SK-MEL-5 (cell line): ENCODE measurements at regions not wholly inside any gene's neighbourhood (a gene's known extent, or its start where the extent isn't known, plus 50 kb on each side); places are given as distances from the start of the nearest gene placed in this dataset.
"Not testable (repeated sequence)": the region's sequence is repeated elsewhere in the genome, so short reads cannot be mapped to it uniquely, and the experiment has no call there.

ENCODE experiments used
- DNase-seq: peaks from one replicate; pipeline ENCODE4 v3.0.0-alpha.2; 2016; ENCODE audit warnings: low read depth, low spot score
- in situ Hi-C: cut with HindIII; loops from 2 replicates; pipeline ENCODE4 v1.10.0; 2016; ENCODE audit warnings: low sequenced_read_pairs, high pct_unique_total_duplicates, low pct_unique_long_range_greater_than_20kb

DNA sequence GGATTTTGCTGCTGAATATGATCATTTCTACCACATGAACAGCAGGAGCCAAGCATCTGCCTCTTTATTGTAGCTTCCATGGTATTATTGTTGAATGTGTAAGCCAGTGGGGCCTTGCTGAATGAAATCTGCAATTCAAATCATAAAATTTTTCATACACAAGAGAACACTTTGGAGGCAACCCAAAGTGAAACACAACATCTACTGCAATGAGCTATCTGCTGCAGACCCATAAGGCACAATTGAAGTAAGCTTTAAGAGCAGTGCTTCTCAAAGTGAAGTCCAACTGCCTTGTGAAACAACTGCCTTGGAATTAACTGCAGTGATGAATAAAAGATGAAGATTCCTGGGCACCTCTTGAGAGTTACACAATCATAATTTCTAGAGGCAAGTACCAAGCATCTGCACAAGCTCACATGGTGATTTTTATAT lies 626.3 kb upstream of the INTU start:
- in situ Hi-C loops = no loop called here
- no peak for DNase-seq

DNA sequence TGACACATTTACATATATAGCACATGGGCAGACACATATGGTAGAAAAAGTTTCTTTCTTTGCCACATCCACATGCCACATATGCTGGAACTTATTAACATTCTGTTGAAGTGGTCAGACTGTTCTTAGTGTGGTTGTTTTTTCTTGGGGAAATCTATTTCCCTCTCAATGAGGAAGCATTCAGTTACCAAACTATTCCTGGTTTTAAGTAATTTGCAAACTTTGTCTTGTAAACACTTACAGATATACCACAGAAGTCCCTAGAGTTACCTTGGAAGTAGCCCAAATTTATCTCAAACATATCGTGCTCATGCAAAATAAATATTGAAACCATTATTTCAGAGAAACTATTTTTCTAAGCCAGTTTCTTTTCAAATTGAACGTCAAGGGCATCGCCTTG lies 625.5 kb upstream of the INTU start:
- in situ Hi-C loops = no loop called here
- no peak for DNase-seq

- no peak for DNase-seq
- in situ Hi-C loops = no loop called here
Measured at GRCh38 chr4:127012549-127012948, 620.2 kb upstream of the INTU start.

DNA sequence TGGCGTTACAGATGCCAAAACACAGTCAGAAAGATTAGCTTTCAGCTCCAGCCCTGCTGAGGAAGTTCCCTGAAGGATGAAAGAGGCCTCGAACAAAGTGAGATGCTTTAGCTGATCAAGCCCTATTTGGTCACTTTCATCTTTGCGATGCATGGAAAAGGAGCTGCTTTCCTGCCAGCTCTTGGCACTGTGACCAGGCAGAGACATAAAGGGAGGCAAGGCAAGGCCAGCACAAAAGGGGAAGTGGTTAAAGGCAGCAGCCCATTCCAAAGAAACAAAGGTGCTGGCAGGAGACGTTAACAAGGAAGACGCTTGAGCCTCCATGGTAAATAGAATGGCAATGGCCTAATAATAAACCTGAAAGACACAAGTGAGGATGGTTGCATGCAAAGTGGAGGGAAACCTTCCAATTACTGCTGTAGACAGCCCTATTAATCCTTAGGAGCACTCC lies 617.1 kb upstream of the INTU start:
- no peak for DNase-seq
- in situ Hi-C loops = no loop called here

DNA sequence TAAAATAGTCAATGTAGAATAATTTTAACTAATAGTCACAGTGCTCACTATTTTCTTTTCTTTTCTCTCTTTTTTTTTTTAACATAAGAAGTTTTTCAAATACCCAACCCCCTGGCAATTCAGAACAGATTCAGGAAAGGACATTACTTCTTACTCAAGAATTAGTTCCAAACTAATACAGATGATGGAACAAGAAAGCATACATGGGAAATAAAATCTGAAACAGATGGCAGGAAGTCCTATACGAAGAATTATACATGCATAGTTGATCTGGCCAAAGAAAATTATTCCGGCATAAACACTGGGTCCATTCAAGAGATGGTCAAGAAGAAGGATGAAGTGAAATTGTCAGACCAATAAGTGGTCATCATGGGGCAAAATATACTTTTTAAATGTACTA lies 614.4 kb upstream of the INTU start:
- in situ Hi-C loops = no loop called here
- no peak for DNase-seq

DNA sequence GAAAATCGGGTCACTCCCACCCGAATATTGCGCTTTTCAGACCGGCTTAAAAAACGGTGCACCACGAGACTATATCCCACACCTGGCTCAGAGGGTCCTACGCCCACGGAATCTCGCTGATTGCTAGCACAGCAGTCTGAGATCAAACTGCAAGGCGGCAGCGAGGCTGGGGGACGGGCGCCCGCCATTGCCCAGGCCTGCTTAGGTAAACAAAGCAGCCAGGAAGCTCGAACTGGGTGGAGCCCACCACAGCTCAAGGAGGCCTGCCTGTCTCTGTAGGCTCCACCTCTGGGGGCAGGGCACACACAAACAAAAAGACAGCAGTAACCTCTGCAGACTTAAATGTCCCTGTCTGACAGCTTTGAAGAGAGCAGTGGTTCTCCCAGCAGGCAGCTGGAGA lies 611.9 kb upstream of the INTU start:
- DNase-seq, in situ Hi-C loops: not testable (repeated sequence)

DNA sequence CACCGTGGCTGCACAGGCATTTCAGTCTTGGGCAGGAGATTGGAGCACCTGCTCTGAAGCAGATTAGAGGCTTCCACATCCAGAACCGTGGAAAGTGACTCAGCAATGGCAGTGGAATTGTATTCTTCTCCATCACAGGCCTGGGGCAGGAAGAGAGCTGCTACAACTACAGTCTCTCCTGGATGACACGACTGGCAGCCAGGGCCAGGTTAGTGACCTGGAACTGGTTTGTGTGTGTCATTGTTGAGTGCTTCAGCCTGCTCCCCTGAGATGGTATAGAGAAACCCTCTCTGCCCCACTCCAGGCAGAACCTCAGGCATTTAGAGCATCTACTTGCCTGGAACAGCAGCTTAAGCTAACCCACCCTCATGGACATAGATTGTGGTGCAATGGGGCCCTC lies 596.5 kb upstream of the INTU start:
- DNase-seq = no peak
- in situ Hi-C loops = no loop called here

GRCh38 chr4:127045861-127046260 lies 586.9 kb upstream of the INTU start:
- no peak for DNase-seq
- in situ Hi-C loops = no loop called here

DNA sequence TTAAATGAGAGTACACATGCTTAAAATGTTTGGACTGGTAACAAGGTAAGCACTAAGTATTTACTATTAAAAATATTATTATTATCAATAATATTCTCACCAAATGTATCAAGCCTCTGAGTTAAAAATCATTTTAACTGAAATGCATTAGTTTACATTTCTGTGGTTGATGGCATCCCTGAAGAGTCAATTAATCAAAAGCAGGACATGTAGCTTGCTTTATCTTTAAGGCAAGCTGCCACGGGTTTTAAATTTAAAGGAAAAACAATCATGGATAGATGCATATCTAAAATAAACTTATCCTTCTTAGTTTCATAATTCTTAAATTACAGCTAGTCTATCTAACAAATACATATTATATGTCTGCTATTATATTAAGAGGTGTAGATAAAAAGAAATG lies 584.8 kb upstream of the INTU start:
- DNase-seq = no peak
- in situ Hi-C loops = no loop called here

- no peak for DNase-seq
- in situ Hi-C loops = no loop called here
Measured at GRCh38 chr4:127048376-127049044, 584.2 kb upstream of the INTU start.

- in situ Hi-C loops = no loop called here
Measured at GRCh38 chr4:127049526-127049925, 583.2 kb upstream of the INTU start.

DNA sequence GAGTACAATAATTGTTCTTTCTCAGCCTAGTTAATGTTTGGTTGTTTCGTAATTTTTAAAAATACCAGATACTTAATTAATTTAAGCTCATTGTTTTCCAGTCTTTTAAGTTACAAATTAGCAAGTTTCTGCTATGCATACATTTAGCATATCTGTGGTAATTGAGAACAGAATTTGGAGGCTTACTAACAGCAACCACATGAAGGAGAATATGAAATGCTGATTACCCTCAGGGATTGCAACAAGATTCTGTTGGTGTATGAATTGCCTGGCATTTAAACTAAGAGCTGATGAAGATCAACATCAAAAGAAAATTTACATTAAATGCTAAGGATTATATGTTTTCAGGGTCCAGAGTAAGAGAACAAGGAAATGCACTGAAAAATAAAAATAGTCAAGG lies 580.0 kb upstream of the INTU start:
- in situ Hi-C loops = no loop called here
- DNase-seq = no peak

More at GRCh38 chr4:127049526-127049925, 583.2 kb upstream of the INTU start:
- DNase-seq = no peak

- no peak for DNase-seq
- in situ Hi-C loops = no loop called here
Measured at GRCh38 chr4:127055357-127055756, 577.4 kb upstream of the INTU start.

- in situ Hi-C loops = no loop called here
Measured at GRCh38 chr4:127069675-127070074, 563.1 kb upstream of the INTU start.

GRCh38 chr4:127071443-127071842 lies 561.3 kb upstream of the INTU start:
- DNase-seq = no peak
- in situ Hi-C loops = no loop called here

More at GRCh38 chr4:127069675-127070074, 563.1 kb upstream of the INTU start:
- no peak for DNase-seq

DNA sequence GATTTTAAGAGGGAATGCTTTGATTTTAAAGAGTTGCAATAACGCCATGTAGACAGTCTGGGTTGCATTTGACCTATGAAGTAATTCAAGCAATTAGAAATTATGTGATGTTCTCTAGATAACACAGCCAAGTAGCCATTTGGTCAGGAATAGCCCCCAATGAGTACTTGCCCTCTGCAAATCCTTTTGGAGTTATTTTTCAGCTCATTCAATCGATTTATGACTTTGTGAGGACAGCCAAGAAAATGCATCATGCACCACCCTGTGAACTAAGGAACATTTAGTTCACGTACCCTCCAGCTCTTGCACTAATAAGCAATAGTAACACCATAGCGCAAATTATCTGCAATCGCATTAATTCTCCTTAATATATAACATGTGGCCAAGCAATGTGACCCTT lies 552.6 kb upstream of the INTU start:
- in situ Hi-C loops = no loop called here
- no peak for DNase-seq

- DNase-seq = no peak
- in situ Hi-C loops = no loop called here
Measured at GRCh38 chr4:127081041-127081440, 551.7 kb upstream of the INTU start.

DNA sequence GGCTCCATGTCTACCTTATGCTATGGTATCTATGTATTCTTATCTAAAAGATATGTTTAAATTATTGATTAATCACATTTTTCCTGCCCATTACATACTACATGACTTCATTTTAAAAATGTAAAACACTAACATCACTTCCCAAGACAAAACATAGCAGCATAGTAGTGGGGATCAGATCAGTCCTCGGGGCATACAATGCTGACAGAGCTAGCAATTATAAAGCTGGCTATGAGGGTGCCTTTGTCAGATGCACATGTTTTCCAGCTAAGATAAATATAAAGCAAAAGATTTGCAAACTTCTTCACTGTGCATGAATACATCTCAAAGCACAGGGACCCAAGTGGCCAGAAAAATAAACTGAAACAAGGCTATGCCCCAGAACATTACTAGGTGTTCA lies 549.8 kb upstream of the INTU start:
- in situ Hi-C loops = no loop called here
- no peak for DNase-seq

DNA sequence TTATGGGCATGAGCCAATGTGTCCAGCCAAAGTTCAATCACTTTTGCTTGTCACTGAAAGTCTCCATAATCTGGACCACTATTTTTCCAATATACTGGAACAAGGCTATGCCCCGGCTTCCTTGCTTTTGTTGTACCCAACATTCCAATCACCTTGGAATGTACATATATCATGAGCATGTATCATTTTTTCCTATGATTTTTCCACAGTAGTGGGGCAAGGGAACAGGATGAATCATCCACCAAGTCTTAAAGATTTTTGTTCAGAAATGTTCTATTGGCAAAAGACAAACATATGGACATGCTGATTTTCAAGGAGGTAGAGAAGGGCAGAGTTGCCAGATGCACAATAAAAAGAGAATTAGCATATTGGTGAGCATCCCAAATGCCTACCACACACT lies 548.1 kb upstream of the INTU start:
- no peak for DNase-seq
- in situ Hi-C loops = no loop called here

DNA sequence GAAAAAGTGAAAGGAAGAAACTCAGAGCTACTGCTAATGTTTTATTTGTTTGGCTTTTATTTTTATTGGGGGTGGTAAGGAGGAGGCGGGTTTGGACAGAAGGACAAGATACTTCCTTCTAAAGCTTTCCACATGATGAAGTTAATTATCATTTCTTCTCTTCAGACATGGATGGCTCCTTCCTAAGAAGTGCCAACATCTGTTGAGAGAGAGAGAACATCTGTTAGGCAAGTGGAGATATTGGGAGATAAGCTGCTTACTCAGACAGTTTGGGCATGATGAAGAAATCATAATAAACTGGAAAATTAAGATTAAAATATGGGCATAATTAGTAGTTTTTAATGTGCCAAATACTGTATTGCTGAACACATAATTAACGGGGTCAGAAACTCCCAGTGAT lies 535.7 kb upstream of the INTU start:
- in situ Hi-C loops = no loop called here
- DNase-seq = no peak
